Ishikawa (cell line): ENCODE measurements at regions not wholly inside any gene's neighbourhood (a gene's known extent, or its start where the extent isn't known, plus 50 kb on each side); places are given as distances from the start of the nearest gene placed in this dataset.

ENCODE experiments used
- CEBPB ChIP-seq: IDR thresholded peaks from 2 replicates; pipeline ENCODE4 v1.6.1; 2012
- CREB1 ChIP-seq: IDR thresholded peaks from 2 replicates; pipeline ENCODE4 v1.6.1; 2012; ENCODE audit warnings: low read depth
- EP300 ChIP-seq: IDR thresholded peaks from 2 replicates; pipeline ENCODE4 v1.6.1; 2012; ENCODE audit warnings: borderline replicate concordance
- FOXM1 ChIP-seq: IDR thresholded peaks from 2 replicates; pipeline ENCODE4 v1.6.1; 2012; ENCODE audit warnings: low read depth, borderline replicate concordance
- NFIC ChIP-seq: IDR thresholded peaks from 2 replicates; pipeline ENCODE4 v1.6.1; 2012
- RAD21 ChIP-seq: IDR thresholded peaks from 2 replicates; pipeline ENCODE4 v1.6.1; 2012; ENCODE audit warnings: low read depth
- TEAD4 ChIP-seq: IDR thresholded peaks from 2 replicates; pipeline ENCODE4 v1.6.1; 2012
- YY1 ChIP-seq: IDR thresholded peaks from 2 replicates; pipeline ENCODE4 v1.6.1; 2012; ENCODE audit warnings: low read depth
- TF ChIP-seq, protein P1 (sequence below): IDR thresholded peaks from 2 replicates; pipeline ENCODE4 v1.6.1; 2012; ENCODE audit warnings: low read depth, mild to moderate bottlenecking
- TF ChIP-seq, protein P2 (sequence below): IDR thresholded peaks from 2 replicates; pipeline ENCODE4 v1.6.1; 2012
- TF ChIP-seq, protein P3 (sequence below): IDR thresholded peaks from 2 replicates; pipeline ENCODE4 v1.6.1; 2012

DNA sequence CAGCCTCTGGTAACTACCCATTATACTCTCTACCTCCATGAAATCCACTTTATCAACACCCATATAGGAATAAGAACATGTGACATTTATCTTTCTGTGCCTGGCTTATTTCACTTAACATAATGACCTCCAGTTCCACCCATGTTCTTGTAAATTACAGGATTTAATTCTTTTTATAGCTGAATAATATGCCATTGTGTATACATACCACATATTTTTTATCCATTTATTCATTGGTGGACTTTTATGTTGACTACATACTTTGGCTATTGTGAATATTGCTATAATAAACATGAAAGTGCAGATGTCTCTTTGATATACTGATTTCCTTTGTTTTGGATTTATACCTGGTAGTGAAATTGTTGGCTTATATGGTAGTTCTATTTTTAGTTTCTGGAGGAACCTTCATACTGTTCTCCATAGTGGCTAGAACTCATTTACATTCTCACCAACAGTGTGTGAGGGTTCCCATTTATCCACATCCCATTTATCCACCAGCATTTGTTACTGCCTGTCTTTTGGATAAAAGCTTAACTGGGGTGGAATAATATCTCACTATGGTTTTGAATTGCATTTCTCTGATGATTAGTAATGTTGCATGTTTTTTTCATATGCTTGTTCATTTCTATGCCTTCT lies 473.4 kb downstream of the TBL1XR1 start:
- TF ChIP-seq FOXM1 (no peak), EP300 (no peak), CEBPB (no peak), NFIC (no peak), YY1 (no peak), CREB1 (no peak), RAD21 (no peak), TEAD4 (no peak)
- TF ChIP-seq, protein P1, sequence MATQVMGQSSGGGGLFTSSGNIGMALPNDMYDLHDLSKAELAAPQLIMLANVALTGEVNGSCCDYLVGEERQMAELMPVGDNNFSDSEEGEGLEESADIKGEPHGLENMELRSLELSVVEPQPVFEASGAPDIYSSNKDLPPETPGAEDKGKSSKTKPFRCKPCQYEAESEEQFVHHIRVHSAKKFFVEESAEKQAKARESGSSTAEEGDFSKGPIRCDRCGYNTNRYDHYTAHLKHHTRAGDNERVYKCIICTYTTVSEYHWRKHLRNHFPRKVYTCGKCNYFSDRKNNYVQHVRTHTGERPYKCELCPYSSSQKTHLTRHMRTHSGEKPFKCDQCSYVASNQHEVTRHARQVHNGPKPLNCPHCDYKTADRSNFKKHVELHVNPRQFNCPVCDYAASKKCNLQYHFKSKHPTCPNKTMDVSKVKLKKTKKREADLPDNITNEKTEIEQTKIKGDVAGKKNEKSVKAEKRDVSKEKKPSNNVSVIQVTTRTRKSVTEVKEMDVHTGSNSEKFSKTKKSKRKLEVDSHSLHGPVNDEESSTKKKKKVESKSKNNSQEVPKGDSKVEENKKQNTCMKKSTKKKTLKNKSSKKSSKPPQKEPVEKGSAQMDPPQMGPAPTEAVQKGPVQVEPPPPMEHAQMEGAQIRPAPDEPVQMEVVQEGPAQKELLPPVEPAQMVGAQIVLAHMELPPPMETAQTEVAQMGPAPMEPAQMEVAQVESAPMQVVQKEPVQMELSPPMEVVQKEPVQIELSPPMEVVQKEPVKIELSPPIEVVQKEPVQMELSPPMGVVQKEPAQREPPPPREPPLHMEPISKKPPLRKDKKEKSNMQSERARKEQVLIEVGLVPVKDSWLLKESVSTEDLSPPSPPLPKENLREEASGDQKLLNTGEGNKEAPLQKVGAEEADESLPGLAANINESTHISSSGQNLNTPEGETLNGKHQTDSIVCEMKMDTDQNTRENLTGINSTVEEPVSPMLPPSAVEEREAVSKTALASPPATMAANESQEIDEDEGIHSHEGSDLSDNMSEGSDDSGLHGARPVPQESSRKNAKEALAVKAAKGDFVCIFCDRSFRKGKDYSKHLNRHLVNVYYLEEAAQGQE = no peak
- TF ChIP-seq, protein P2, sequence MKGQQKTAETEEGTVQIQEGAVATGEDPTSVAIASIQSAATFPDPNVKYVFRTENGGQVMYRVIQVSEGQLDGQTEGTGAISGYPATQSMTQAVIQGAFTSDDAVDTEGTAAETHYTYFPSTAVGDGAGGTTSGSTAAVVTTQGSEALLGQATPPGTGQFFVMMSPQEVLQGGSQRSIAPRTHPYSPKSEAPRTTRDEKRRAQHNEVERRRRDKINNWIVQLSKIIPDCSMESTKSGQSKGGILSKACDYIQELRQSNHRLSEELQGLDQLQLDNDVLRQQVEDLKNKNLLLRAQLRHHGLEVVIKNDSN = no peak
- TF ChIP-seq, protein P3, sequence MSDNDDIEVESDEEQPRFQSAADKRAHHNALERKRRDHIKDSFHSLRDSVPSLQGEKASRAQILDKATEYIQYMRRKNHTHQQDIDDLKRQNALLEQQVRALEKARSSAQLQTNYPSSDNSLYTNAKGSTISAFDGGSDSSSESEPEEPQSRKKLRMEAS = no peak
